Cardiac muscle cell (in vitro differentiated cells and primary cell): ENCODE measurements at regions not wholly inside any gene's neighbourhood (a gene's known extent, or its start where the extent isn't known, plus 50 kb on each side); places are given as distances from the start of the nearest gene placed in this dataset.

Experiments used
- DNase-seq, 2 donors: peaks; one replicate each; pipeline versions ENCODE4 v3.0.0 to v3.0.0-alpha.2; 2010 to 2017; ENCODE audit warnings: low read depth in 1 of 2, low spot score in 1 of 2
- H3K27ac ChIP-seq: fragments of 200-600 bp; sonication (generic); 2 replicates; pipeline ENCODE4 v1.5.1; 2016
- H3K27me3 ChIP-seq: fragments of 200-600 bp; sonication (generic); 2 replicates; pipeline ENCODE4 v1.6.0; 2016; ENCODE audit warnings: control low read depth
- H3K36me3 ChIP-seq: fragments of 200-600 bp; sonication (generic); 2 replicates; pipeline ENCODE4 v1.5.1; 2016; ENCODE audit warnings: control low read depth
- H3K4me1 ChIP-seq: fragments of 200-600 bp; sonication (generic); 2 replicates; pipeline ENCODE4 v1.8.1; 2017; ENCODE audit warnings: low read depth, mild to moderate bottlenecking, mixed run types
- H3K4me3 ChIP-seq: fragments of 200-600 bp; sonication (generic); 2 replicates; pipeline ENCODE4 v1.5.1; 2016; ENCODE audit warnings: mild to moderate bottlenecking
- H3K9me3 ChIP-seq: fragments of 200-600 bp; sonication (generic); 2 replicates; pipeline ENCODE4 v1.5.1; 2017; ENCODE audit warnings: low read depth, mild to moderate bottlenecking, control low read depth
- TF ChIP-seq, protein P1 (sequence below): IDR thresholded peaks from 2 replicates; pipeline ENCODE4 v1.5.1; 2012; ENCODE audit warnings: low read depth, mild to moderate bottlenecking, low read length

DNA sequence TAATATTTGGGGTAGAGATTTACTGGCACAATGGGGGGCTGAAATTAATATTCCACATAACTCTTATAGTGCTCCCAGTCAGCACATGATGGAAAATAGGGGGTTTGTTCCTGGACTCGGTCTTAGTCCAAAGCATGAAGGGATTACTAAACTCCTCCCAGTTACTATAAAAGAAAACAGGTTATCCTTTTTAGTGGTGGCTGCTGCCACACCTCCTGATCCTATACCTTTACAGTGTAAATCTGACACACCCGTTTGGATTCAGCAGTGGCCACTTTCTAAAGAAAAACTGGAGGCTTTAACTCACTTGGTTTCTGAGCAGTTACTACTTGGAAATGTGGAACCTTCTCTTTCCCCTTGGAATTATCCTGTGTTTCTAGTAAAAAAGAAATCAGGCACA, 572.9 kb upstream of the PTGER4 start:
- no peaks in the 10 kb centered on the region for H3K36me3 ChIP-seq
- no peaks in the 10 kb centered on the region for H3K27me3 ChIP-seq
- no peaks in the 10 kb centered on the region for H3K4me1 ChIP-seq
- H3K4me3 ChIP-seq: no peak overlapping the region
- TF ChIP-seq, protein P1, sequence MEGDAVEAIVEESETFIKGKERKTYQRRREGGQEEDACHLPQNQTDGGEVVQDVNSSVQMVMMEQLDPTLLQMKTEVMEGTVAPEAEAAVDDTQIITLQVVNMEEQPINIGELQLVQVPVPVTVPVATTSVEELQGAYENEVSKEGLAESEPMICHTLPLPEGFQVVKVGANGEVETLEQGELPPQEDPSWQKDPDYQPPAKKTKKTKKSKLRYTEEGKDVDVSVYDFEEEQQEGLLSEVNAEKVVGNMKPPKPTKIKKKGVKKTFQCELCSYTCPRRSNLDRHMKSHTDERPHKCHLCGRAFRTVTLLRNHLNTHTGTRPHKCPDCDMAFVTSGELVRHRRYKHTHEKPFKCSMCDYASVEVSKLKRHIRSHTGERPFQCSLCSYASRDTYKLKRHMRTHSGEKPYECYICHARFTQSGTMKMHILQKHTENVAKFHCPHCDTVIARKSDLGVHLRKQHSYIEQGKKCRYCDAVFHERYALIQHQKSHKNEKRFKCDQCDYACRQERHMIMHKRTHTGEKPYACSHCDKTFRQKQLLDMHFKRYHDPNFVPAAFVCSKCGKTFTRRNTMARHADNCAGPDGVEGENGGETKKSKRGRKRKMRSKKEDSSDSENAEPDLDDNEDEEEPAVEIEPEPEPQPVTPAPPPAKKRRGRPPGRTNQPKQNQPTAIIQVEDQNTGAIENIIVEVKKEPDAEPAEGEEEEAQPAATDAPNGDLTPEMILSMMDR: no peak
- no peak overlapping the region for H3K27ac ChIP-seq
- H3K9me3 ChIP-seq: no peaks in the 10 kb centered on the region
- no peak for DNase-seq

- Histone ChIP-seq H3K4me3 (no peak overlapping the region), H3K4me1 (no peaks in the 10 kb centered on the region), H3K9me3 (no peaks in the 10 kb centered on the region), H3K27me3 (no peaks in the 10 kb centered on the region), H3K36me3 (no peaks in the 10 kb centered on the region), H3K27ac (no peak overlapping the region)
- DNase-seq: no peak
- TF ChIP-seq, protein P1: no peak
Measured at GRCh38 chr5:40098313-40098712, 581.4 kb upstream of the PTGER4 start.

DNA sequence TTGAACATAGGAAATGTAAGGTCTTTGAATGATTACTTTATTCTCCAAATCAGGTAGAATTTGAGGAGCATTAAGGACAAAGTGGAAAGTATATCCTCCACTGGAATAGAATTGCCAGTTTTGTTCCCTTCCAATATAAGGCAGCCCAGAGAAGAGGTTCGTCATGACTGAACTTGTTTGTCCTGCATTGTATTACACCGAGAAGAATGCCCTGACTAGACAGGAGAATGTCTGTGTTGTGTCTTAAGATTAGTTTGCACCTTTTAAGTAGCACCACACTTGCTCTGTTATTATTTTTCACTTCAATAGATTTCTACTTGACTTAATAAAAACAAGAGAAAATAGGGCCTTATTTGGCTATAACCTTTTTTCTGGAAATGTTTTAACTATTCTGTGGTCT, 586.2 kb upstream of the PTGER4 start:
- Histone ChIP-seq H3K4me1 (no peaks in the 10 kb centered on the region), H3K27ac (no peak overlapping the region), H3K4me3 (no peak overlapping the region), H3K36me3 (no peaks in the 10 kb centered on the region), H3K27me3 (no peaks in the 10 kb centered on the region), H3K9me3 (no peaks in the 10 kb centered on the region)
- TF ChIP-seq, protein P1: no peak
- DNase-seq: no peak

DNA sequence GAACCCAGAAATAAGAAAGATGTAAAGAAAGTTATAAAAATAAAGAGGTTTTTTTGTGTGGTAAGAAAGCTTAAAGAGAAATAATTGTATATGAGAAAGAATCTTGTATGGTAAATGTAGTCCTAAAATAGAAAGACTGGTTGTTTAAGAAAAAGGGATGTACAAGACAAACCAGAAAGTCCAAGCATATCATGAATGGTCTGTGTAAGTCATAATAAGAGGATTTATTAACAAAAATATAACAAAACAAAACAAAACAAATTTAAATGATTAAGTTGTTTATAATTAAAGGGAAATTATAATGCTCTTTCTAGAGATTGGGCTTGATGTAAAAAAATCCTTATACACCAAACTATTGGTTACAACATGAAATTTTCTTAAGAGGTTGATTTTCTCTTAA, 590.4 kb upstream of the PTGER4 start:
- H3K36me3 ChIP-seq: no peaks in the 10 kb centered on the region
- H3K27ac ChIP-seq: no peak overlapping the region
- H3K27me3 ChIP-seq: no peaks in the 10 kb centered on the region
- H3K4me1 ChIP-seq: no peaks in the 10 kb centered on the region
- no peaks in the 10 kb centered on the region for H3K9me3 ChIP-seq
- H3K4me3 ChIP-seq: no peak overlapping the region
- DNase-seq: no peak
- TF ChIP-seq, protein P1: no peak

- no peaks in the 10 kb centered on the region for H3K9me3 ChIP-seq
- DNase-seq: no peak
- H3K36me3 ChIP-seq: no peaks in the 10 kb centered on the region
- TF ChIP-seq, protein P1: no peak
- H3K27ac ChIP-seq: no peak overlapping the region
- H3K27me3 ChIP-seq: no peaks in the 10 kb centered on the region
- no peak overlapping the region for H3K4me3 ChIP-seq
- no peaks in the 10 kb centered on the region for H3K4me1 ChIP-seq
Measured at GRCh38 chr5:40084614-40085013, 595.1 kb upstream of the PTGER4 start.

- TF ChIP-seq, protein P1: no peak
- H3K4me1 ChIP-seq: no peaks in the 10 kb centered on the region
- no peak overlapping the region for H3K4me3 ChIP-seq
- no peaks in the 10 kb centered on the region for H3K27me3 ChIP-seq
- H3K9me3 ChIP-seq: no peaks in the 10 kb centered on the region
- H3K36me3 ChIP-seq: no peaks in the 10 kb centered on the region
- DNase-seq: no peak
- no peak overlapping the region for H3K27ac ChIP-seq
Measured at GRCh38 chr5:40082313-40082712, 597.4 kb upstream of the PTGER4 start.
